ENCODE measurements at regions not wholly inside any gene's neighbourhood (a gene's known extent, or its start where the extent isn't known, plus 50 kb on each side); places are given as distances from the start of the nearest gene placed in this dataset.
"Not testable (repeated sequence)": the region's sequence is repeated elsewhere in the genome, so short reads cannot be mapped to it uniquely, and the experiment has no call there.

GRCh38 chr9:108441726-108442125, 414.1 kb downstream of the ACTL7B start:
- DNase-seq: no peak

GRCh38 chr9:108441251-108441650, 414.5 kb downstream of the ACTL7B start:
- no peak for DNase-seq

- no peak for DNase-seq
These were observed 415.8 kb downstream of the ACTL7B start for GRCh38 chr9:108439947-108440346.

GRCh38 chr9:108437656-108438055, 418.1 kb downstream of the ACTL7B start:
- no peak for DNase-seq

GRCh38 chr9:108436448-108436847, 419.3 kb downstream of the ACTL7B start:
- DNase-seq: no peak

- no peak for DNase-seq
These were observed 421.3 kb downstream of the ACTL7B start for GRCh38 chr9:108434502-108434901.

- no peak for DNase-seq
These were observed 421.8 kb downstream of the ACTL7B start for GRCh38 chr9:108434036-108434435.

GRCh38 chr9:108430655-108431054, 425.1 kb downstream of the ACTL7B start:
- no peak for DNase-seq

- DNase-seq: no peak
These were observed 428.0 kb downstream of the ACTL7B start for GRCh38 chr9:108427751-108428150.

GRCh38 chr9:108426421-108426940, 429.3 kb downstream of the ACTL7B start:
- not testable (repeated sequence) for DNase-seq

GRCh38 chr9:108423433-108423832, 432.4 kb downstream of the ACTL7B start:
- DNase-seq: no peak

- DNase-seq: no peak
These were observed 436.4 kb downstream of the ACTL7B start for GRCh38 chr9:108419379-108419778.

GRCh38 chr9:108417726-108418125, 438.1 kb downstream of the ACTL7B start:
- DNase-seq: no peak

- no peak for DNase-seq
These were observed 438.5 kb downstream of the ACTL7B start for GRCh38 chr9:108417312-108417711.

- DNase-seq: no peak
These were observed 439.5 kb downstream of the ACTL7B start for GRCh38 chr9:108416324-108416723.

- DNase-seq: no peak
These were observed 442.0 kb downstream of the ACTL7B start for GRCh38 chr9:108413809-108414208.

GRCh38 chr9:108412755-108413154, 443.0 kb downstream of the ACTL7B start:
- DNase-seq: no peak

- no peak for DNase-seq
These were observed 444.2 kb downstream of the ACTL7B start for GRCh38 chr9:108411632-108412031.

- DNase-seq: no peak
These were observed 445.6 kb downstream of the ACTL7B start for GRCh38 chr9:108410161-108410560.

- DNase-seq: no peak
These were observed 455.5 kb downstream of the ACTL7B start for GRCh38 chr9:108400297-108400696.

GRCh38 chr9:108399851-108400250, 455.9 kb downstream of the ACTL7B start:
- no peak for DNase-seq

- DNase-seq: no peak
These were observed 458.5 kb downstream of the ACTL7B start for GRCh38 chr9:108397286-108397685.

- DNase-seq: no peak
These were observed 459.2 kb downstream of the ACTL7B start for GRCh38 chr9:108396611-108397010.

- DNase-seq: no peak
These were observed 459.6 kb downstream of the ACTL7B start for GRCh38 chr9:108396193-108396592.

GRCh38 chr9:108395421-108395820, 460.4 kb downstream of the ACTL7B start:
- DNase-seq: no peak

- no peak for DNase-seq
These were observed 461.1 kb downstream of the ACTL7B start for GRCh38 chr9:108394726-108395125.
